Hepatocyte (in vitro differentiated cells): ENCODE measurements at regions not wholly inside any gene's neighbourhood (a gene's known extent, or its start where the extent isn't known, plus 50 kb on each side); places are given as distances from the start of the nearest gene placed in this dataset.

Source experiments
- CTCF ChIP-seq: fragments of 200-600 bp; sonication (generic); IDR thresholded peaks from 2 replicates; pipeline ENCODE4 v1.5.1; 2016; ENCODE audit warnings: antibody characterized with exemption, mild to moderate bottlenecking; ENCODE audit not compliant: poor library complexity
- EZH2 ChIP-seq: fragments of 200-600 bp; sonication (generic); IDR thresholded peaks from 2 replicates; pipeline ENCODE4 v1.6.1; 2016; ENCODE audit warnings: antibody characterized with exemption, mild to moderate bottlenecking, borderline replicate concordance

DNA sequence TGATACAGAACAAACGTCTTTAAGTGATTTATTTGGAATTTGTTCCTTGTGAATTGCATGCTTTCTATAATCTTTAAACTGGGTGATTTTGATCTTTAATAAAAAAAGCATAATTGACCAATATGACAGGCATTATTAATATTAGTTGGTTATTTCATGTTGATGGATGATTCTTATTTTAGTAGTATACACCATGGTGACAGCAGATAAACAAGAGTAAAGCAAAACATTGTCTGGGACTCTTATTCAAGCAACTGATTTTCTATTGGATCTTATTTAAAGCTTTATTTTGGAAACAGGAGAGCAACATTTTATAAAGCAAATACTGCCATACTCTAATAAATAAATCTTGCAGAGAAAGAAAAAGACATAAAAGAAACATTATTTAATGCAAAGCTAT lies 591.4 kb upstream of the GNPDA2 start:
- TF ChIP-seq CTCF (no peak), EZH2 (no peak)
